ENCODE measurements at regions not wholly inside any gene's neighbourhood (a gene's known extent, or its start where the extent isn't known, plus 50 kb on each side); places are given as distances from the start of the nearest gene placed in this dataset.

DNA sequence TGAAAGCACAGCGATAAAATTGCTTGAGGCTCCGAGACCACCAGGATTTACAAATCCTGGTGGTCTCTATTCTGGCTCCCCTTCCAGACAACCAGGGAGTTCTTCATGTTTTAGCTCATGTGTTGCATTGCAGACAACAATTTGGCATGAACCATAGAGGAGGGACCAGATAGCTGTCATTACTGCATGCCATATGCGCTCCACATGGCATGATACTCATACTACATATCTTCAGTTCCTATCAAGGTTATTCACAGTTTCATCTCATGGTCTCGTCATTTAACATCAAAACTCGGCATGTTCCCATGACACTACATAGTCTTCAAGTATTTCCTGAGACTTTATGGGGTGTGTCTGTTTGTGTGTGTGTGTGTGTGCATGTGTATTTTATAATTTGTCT is 220.3 kb downstream of the OR13H1 start:
- WGBS (ENCODE audit: insufficient coverage, insufficient read length): no CpG with 5 or more reads among the region's 5 CpGs
- Histone ChIP-seq H3K27me3 (ENCODE audit: control insufficient read depth, insufficient read depth, low read length) (no peaks in the 10 kb centered on the region), H3K9me3 (ENCODE audit: control insufficient read depth, insufficient read depth, low read length) (no peaks in the 10 kb centered on the region), H3K4me3 (ENCODE audit: low read length) (no peak overlapping the region), H3K4me1 (ENCODE audit: control insufficient read depth, insufficient read depth, low read length) (no peaks in the 10 kb centered on the region; the same call in 1 of the 2 replicates), H3K27ac (ENCODE audit: low read length) (no peak overlapping the region), H3K36me3 (ENCODE audit: control insufficient read depth, insufficient read depth, low read length) (peaks cover 12% of the 10 kb centered on the region; the same call in 1 of the 2 replicates)
- DNase-seq (ENCODE audit: low read depth, low spot score): no peak

DNA sequence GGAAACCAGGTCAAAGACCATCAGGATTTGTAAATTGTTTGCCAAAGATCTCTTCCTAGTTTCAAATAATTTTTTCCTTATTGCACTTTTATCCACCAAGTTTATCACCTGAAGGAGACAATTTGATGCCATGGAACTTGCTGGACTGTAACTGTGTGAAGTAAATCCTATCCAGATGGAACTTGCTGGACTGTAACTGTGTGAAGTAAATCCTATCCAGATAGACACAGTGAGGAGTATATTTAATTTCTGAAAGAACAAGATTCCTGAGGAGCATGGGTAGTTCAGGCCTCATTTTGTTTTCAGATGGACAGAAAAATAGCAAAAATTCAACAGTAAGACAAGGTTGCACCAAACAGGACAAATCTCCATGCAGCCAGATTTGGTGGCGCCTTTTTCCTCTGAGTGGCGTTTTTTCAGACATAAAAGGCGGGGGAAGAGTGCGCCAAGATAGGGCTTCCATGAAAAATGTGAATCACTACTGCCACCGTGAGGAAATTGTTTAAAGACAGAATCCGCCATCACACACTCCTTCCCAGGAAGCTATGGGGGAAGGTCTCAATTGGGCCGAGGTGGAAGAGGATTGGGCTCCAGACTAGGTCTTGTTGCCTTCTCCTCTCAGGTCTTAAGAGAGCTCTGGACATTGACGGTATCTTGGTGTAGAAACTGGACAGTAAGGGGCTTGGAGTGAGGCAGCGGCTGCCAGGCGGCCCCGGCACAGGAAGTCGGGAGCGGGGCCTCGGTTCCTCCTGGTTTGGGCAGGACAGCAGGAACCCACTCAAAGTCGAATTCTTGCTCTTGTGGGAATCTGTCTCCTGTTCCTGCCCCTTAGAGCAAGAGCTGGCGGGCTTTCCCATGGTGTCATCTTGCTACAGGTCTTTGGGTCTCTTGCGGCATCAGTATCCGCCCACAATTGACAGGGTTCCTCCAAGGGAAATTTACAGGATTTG is 234.7 kb downstream of the OR13H1 start:
- no peaks in the 10 kb centered on the region for H3K9me3 ChIP-seq (ENCODE audit: control insufficient read depth, insufficient read depth, low read length)
- no peaks in the 10 kb centered on the region for H3K27me3 ChIP-seq (ENCODE audit: control insufficient read depth, insufficient read depth, low read length)
- no peak for DNase-seq (ENCODE audit: low read depth, low spot score)
- peaks cover 10% of the 10 kb centered on the region; the same call in 1 of the 2 replicates for H3K36me3 ChIP-seq (ENCODE audit: control insufficient read depth, insufficient read depth, low read length)
- no peak overlapping the region for H3K27ac ChIP-seq (ENCODE audit: low read length)
- H3K4me3 ChIP-seq (ENCODE audit: low read length): no peak overlapping the region
- no CpG with 5 or more reads among the region's 18 CpGs for WGBS (ENCODE audit: insufficient coverage, insufficient read length)
- no peaks in the 10 kb centered on the region for H3K4me1 ChIP-seq (ENCODE audit: control insufficient read depth, insufficient read depth, low read length)

DNA sequence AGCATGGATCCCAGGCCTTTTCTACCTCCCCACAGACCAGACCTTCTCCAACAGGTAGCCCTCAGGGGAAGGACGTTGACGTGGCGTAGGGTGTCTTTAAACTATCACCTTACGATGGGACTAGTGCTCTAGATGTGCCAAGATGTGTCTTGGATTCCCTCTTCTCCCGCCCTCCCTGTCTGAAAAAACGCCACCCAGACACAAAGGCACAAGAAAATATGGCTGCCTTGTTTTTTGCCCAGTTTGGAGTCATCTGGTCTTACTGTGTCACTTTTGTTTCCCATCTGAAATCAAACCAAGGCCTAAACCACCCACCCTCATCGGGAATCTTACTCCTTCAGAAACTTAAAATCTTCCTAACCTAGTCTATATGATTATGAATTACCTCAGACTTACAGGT is 235.4 kb downstream of the OR13H1 start:
- H3K4me3 ChIP-seq (ENCODE audit: low read length): no peak overlapping the region
- peaks cover 13% of the 10 kb centered on the region; the same call in 1 of the 2 replicates for H3K36me3 ChIP-seq (ENCODE audit: control insufficient read depth, insufficient read depth, low read length)
- H3K9me3 ChIP-seq (ENCODE audit: control insufficient read depth, insufficient read depth, low read length): no peaks in the 10 kb centered on the region
- DNase-seq (ENCODE audit: low read depth, low spot score): no peak
- H3K4me1 ChIP-seq (ENCODE audit: control insufficient read depth, insufficient read depth, low read length): no peaks in the 10 kb centered on the region
- WGBS (ENCODE audit: insufficient coverage, insufficient read length): no CpG with 5 or more reads among the region's 7 CpGs
- no peak overlapping the region for H3K27ac ChIP-seq (ENCODE audit: low read length)
- no peaks in the 10 kb centered on the region for H3K27me3 ChIP-seq (ENCODE audit: control insufficient read depth, insufficient read depth, low read length)

DNA sequence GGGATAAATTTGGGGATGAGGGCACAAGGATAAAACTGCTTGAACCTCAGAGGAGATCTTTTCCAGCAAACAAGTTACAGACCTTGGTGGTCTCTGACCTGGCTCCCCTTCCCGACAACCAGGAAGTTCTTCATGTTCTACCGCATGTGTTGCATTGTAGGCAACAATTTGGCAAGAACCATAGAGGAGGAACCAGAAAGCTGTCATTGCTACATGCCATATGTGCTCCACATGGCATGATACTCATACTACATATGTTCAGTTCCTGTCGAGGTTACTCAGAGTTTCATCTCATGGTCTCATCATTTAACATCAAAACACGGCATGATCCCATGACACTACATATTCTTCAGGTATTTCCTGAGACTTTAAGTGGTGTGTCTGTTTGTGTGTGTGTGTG is 235.9 kb downstream of the OR13H1 start:
- no peaks in the 10 kb centered on the region for H3K9me3 ChIP-seq (ENCODE audit: control insufficient read depth, insufficient read depth, low read length)
- no CpG with 5 or more reads among the region's 4 CpGs for WGBS (ENCODE audit: insufficient coverage, insufficient read length)
- H3K27me3 ChIP-seq (ENCODE audit: control insufficient read depth, insufficient read depth, low read length): no peaks in the 10 kb centered on the region
- peaks cover 13% of the 10 kb centered on the region; the same call in 1 of the 2 replicates for H3K36me3 ChIP-seq (ENCODE audit: control insufficient read depth, insufficient read depth, low read length)
- no peak for DNase-seq (ENCODE audit: low read depth, low spot score)
- no peak overlapping the region for H3K27ac ChIP-seq (ENCODE audit: low read length)
- no peaks in the 10 kb centered on the region for H3K4me1 ChIP-seq (ENCODE audit: control insufficient read depth, insufficient read depth, low read length)
- no peak overlapping the region for H3K4me3 ChIP-seq (ENCODE audit: low read length)

DNA sequence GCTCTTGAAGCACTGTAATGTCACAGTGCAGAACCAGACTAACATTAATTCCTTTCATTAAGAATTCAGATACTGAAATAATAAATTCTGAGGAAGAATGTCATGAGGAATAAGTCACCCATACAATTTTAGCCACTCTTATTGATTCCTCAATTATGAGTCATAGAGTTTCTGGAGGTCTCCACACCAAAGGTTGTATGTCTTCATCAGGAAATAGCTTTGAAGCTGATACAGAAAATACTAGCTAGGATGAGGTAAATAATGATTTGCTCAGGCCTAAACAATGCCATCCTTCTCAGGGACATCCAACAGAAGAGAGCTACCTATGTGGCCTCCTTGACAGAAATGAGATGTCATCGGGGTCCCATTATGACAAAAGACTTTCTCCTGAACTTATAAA is 238.8 kb downstream of the OR13H1 start:
- Histone ChIP-seq H3K9me3 (ENCODE audit: control insufficient read depth, insufficient read depth, low read length) (no peaks in the 10 kb centered on the region), H3K4me3 (ENCODE audit: low read length) (no peak overlapping the region), H3K4me1 (ENCODE audit: control insufficient read depth, insufficient read depth, low read length) (no peaks in the 10 kb centered on the region), H3K27me3 (ENCODE audit: control insufficient read depth, insufficient read depth, low read length) (no peaks in the 10 kb centered on the region), H3K36me3 (ENCODE audit: control insufficient read depth, insufficient read depth, low read length) (peaks cover 10% of the 10 kb centered on the region; the same call in 1 of the 2 replicates), H3K27ac (ENCODE audit: low read length) (no peak overlapping the region)
- no peak for DNase-seq (ENCODE audit: low read depth, low spot score)
- no CpG with 5 or more reads among the region's 1 CpG for WGBS (ENCODE audit: insufficient coverage, insufficient read length)

DNA sequence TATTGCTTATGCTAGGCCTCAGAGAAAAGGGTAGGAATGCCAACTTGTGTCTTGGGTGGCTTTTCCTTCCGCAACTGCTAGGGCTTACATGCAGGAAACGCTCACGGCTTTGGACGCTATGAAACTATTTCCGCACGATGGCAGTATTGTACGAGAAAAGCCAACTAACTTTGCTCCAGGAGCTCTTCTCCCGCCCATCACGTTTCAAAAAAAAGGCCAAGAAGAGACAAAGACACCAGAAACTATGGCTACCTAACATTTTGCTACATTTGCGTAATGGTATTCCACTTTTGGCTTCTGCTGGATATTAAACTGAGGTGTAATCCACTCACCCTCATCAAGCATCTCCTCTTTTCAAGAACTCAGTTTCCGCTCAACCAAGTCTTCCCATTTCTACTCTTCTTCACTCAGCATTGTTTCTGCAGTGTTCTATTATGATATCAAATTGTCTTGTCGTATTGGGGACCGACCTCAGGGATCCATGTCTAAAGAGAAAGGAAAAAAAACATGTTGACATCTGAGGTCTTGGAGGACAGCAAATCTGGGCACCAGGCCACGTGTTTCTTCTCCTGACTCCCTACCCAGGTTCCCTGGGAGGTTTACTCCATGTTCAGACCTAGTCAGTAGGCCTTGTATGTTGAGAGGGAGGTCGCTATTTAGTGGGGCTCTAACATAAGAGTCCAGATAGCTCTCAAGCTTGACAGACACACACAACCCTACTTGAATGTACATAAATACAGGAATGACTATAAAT is 239.4 kb upstream of the STK26 start:
- WGBS (ENCODE audit: insufficient coverage, insufficient read length): no CpG with 5 or more reads among the region's 15 CpGs
- no peak for DNase-seq (ENCODE audit: low read depth, low spot score)
- H3K36me3 ChIP-seq (ENCODE audit: control insufficient read depth, insufficient read depth, low read length): peaks cover 10% of the 10 kb centered on the region; the same call in 1 of the 2 replicates
- H3K4me1 ChIP-seq (ENCODE audit: control insufficient read depth, insufficient read depth, low read length): no peaks in the 10 kb centered on the region
- no peak overlapping the region for H3K4me3 ChIP-seq (ENCODE audit: low read length)
- no peak overlapping the region for H3K27ac ChIP-seq (ENCODE audit: low read length)
- H3K9me3 ChIP-seq (ENCODE audit: control insufficient read depth, insufficient read depth, low read length): no peaks in the 10 kb centered on the region
- no peaks in the 10 kb centered on the region for H3K27me3 ChIP-seq (ENCODE audit: control insufficient read depth, insufficient read depth, low read length)

DNA sequence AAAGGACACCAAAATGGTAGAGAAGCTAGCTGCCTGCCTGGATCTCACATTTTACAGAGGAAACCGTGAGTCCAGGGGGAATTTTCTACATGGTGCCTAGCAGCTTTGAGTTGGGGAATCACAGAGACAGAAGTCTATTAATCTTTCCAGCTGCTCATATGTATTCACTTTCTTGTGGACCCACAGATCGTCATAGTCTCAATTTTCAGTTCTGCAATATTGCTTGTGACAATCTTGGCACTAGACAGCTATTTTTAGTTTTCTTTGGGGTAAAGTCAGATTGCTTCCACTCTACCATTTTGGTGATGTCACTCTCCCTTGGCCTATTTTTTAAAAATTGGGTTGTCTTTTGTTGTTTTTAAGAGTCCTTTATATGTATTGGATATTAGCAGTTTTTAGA is 233.4 kb upstream of the STK26 start:
- Histone ChIP-seq H3K4me1 (ENCODE audit: control insufficient read depth, insufficient read depth, low read length) (no peaks in the 10 kb centered on the region), H3K4me3 (ENCODE audit: low read length) (no peak overlapping the region), H3K9me3 (ENCODE audit: control insufficient read depth, insufficient read depth, low read length) (no peaks in the 10 kb centered on the region), H3K36me3 (ENCODE audit: control insufficient read depth, insufficient read depth, low read length) (peaks cover 10% of the 10 kb centered on the region; the same call in 1 of the 2 replicates), H3K27me3 (ENCODE audit: control insufficient read depth, insufficient read depth, low read length) (no peaks in the 10 kb centered on the region), H3K27ac (ENCODE audit: low read length) (no peak overlapping the region)
- no peak for DNase-seq (ENCODE audit: low read depth, low spot score)
- no CpG with 5 or more reads among the region's 2 CpGs for WGBS (ENCODE audit: insufficient coverage, insufficient read length)

DNA sequence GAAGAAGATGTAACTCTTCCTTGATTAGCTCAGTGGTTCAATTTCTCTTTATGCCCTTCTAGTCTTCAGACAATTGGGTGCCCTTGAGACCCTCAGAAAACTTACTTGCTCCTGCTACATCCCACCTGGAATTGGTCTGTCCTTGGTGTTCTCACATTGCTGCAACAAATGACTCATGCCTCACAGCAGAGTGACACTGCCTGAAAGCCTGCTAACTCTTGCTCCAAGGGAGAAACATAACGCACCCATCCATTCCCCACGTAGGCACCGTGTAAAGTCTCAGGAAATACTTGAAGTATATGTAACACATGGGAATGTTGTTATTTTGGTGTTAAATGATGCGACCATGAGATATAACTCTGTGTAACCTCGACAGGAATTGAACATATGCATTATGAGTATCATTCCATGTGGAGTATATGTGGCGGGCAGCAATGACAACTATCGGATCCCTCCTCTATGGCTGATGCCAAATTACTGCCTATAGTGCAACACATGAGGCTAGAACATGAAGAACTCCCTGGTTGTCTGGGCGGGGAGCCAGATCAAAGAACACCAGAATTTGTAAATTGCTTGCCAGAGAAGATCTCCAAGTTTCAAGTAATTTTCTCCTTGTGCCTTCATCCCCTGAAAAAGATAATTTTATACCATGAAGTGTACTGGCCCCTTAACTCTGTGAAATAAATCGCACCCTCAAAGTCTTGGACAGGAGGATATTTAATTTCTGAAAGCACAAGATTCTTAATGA is 231.3 kb upstream of the STK26 start:
- no CpG with 5 or more reads among the region's 9 CpGs for WGBS (ENCODE audit: insufficient coverage, insufficient read length)
- H3K9me3 ChIP-seq (ENCODE audit: control insufficient read depth, insufficient read depth, low read length): no peaks in the 10 kb centered on the region
- no peak overlapping the region for H3K27ac ChIP-seq (ENCODE audit: low read length)
- no peak overlapping the region for H3K4me3 ChIP-seq (ENCODE audit: low read length)
- DNase-seq (ENCODE audit: low read depth, low spot score): no peak
- H3K27me3 ChIP-seq (ENCODE audit: control insufficient read depth, insufficient read depth, low read length): no peaks in the 10 kb centered on the region
- H3K4me1 ChIP-seq (ENCODE audit: control insufficient read depth, insufficient read depth, low read length): no peaks in the 10 kb centered on the region
- peaks cover 14% of the 10 kb centered on the region; the same call in 1 of the 2 replicates for H3K36me3 ChIP-seq (ENCODE audit: control insufficient read depth, insufficient read depth, low read length)

DNA sequence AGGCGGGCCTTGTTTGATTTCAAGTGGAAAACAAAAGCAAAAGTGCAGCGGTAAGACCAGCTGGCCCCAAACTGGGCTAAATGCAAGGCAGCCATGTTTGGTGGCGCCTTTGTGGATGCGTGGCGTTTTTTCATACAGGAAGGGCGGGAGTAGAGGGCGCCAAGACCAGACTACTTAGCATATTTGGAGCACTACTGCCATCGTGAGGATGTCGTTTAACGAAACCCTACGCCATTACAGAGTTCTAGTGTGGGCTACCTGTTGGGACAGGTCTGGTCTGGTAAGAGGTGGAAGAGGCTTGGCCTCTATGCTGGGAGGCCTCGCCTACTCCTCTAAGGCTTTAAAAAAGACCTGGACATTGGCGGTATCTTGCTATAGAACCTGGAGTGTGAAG is 230.7 kb upstream of the STK26 start:
- Histone ChIP-seq H3K27ac (ENCODE audit: low read length) (no peak overlapping the region), H3K27me3 (ENCODE audit: control insufficient read depth, insufficient read depth, low read length) (no peaks in the 10 kb centered on the region), H3K4me3 (ENCODE audit: low read length) (no peak overlapping the region), H3K36me3 (ENCODE audit: control insufficient read depth, insufficient read depth, low read length) (peaks cover 14% of the 10 kb centered on the region; the same call in 1 of the 2 replicates), H3K9me3 (ENCODE audit: control insufficient read depth, insufficient read depth, low read length) (no peaks in the 10 kb centered on the region), H3K4me1 (ENCODE audit: control insufficient read depth, insufficient read depth, low read length) (no peaks in the 10 kb centered on the region)
- WGBS (ENCODE audit: insufficient coverage, insufficient read length): no CpG with 5 or more reads among the region's 13 CpGs
- DNase-seq (ENCODE audit: low read depth, low spot score): no peak

Data from iPS DF 6.9 (cell line).